ENCODE measurements at regions not wholly inside any gene's neighbourhood (a gene's known extent, or its start where the extent isn't known, plus 50 kb on each side); places are given as distances from the start of the nearest gene placed in this dataset.

DNA sequence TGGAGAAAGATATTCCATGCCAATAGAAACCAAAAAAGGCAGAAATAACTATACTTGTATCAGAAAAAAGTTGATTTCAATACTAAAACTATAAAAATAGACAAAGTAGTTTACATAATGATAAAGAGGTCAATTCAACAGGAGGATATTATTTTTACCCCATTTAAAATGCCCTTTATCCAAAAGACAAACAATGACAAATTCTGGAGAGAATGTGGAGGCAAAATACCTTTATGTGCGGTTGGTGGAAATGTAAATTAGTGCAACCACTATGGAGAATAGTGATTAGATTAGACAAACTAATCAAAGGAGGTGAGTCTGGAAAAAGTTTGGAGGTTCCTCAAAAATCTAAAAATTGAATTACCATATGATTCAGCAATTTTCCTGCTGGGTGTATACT lies 1262.3 kb downstream of the GRIK2 start:
- no peak for TF ChIP-seq CTCF (IDR thresholded peaks at IDR 0.05; ENCODE audit: borderline replicate concordance)
- no peak for DNase-seq
- intact Hi-C loops (cut with micrococcal nuclease): no loop called here
- H3K36me3 ChIP-seq: no peaks in the 10 kb centered on the region
- H3K27ac ChIP-seq (replicated peaks): no peak overlapping the region
- H3K9me3 ChIP-seq (replicated peaks): peaks cover 37% of the 10 kb centered on the region
- no peaks in the 10 kb centered on the region for H3K27me3 ChIP-seq (ENCODE audit: low read depth)
- H3K4me1 ChIP-seq: no peaks in the 10 kb centered on the region
- H3K4me3 ChIP-seq: no peak overlapping the region

DNA sequence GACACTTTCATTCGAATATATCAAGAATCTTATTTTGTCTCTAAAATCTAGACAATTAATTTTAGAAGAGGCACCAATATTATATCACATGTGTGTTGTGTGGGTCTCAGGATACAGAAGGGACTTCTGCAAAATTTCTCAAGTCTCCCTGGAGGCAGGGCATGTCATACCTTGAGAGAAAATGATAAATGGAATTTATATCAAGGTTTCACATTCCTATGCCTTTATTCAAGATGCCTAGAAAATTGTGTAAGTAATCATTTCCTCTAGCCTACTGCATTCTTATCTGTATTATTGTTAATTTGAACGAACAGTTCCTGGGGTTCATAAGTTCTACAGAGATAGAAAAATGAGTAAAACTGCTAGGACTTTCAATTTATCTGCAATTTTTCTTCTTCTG lies 1247.9 kb downstream of the GRIK2 start:
- intact Hi-C loops (cut with micrococcal nuclease): no loop called here
- Histone ChIP-seq H3K4me3 (no peak overlapping the region), H3K4me1 (no peaks in the 10 kb centered on the region), H3K36me3 (no peaks in the 10 kb centered on the region), H3K27ac (replicated peaks) (no peak overlapping the region), H3K27me3 (ENCODE audit: low read depth) (no peaks in the 10 kb centered on the region), H3K9me3 (replicated peaks) (peaks cover 19% of the 10 kb centered on the region)
- DNase-seq: no peak
- no peak for TF ChIP-seq CTCF (IDR thresholded peaks at IDR 0.05; ENCODE audit: borderline replicate concordance)

DNA sequence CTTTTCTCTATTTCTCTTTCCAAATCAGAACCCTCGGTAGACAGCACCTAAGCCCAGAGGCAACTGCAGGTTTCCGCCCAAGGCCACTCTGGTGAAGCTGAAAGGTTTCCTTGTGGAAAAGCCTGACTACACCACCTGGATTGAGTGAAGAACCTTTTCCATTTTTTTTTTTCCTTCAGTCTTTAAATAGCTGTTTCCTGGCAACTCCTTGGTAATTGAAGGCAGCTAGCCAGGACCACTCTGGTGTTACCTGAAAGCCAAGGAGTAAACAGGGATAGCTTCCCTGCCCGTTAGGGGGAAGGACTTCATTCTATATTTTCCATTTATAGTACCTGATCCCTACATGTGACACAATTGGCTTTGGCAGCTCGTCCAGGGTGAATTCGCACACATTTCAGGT lies 1238.4 kb downstream of the GRIK2 start:
- DNase-seq: no peak
- intact Hi-C loops (cut with micrococcal nuclease): no loop called here
- Histone ChIP-seq H3K27me3 (ENCODE audit: low read depth) (no peaks in the 10 kb centered on the region), H3K4me3 (no peak overlapping the region), H3K4me1 (no peaks in the 10 kb centered on the region), H3K27ac (replicated peaks) (no peak overlapping the region), H3K9me3 (replicated peaks) (peaks cover 13% of the 10 kb centered on the region), H3K36me3 (no peaks in the 10 kb centered on the region)
- TF ChIP-seq CTCF (IDR thresholded peaks at IDR 0.05; ENCODE audit: borderline replicate concordance): no peak

DNA sequence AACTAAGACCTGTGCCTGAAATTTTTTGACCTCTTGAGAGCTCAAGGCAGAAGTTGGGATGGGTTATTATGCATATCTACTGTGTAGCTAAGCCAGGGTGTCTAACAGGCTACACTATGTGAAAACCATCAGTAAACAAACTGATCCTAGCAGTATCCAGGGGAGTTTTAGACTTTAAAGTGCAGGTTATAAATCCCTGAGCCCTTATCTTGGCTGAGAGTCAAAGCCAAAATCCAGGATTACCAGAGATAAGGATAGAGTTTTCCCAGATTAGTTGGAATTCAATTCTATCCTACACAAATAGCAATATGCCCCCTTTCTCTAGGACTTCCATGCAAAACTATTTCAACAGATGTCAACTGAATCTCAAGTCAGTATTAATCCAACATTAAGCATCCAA lies 1229.7 kb downstream of the GRIK2 start:
- TF ChIP-seq CTCF (IDR thresholded peaks at IDR 0.05; ENCODE audit: borderline replicate concordance): no peak
- Histone ChIP-seq H3K4me1 (no peaks in the 10 kb centered on the region), H3K27me3 (ENCODE audit: low read depth) (no peaks in the 10 kb centered on the region), H3K4me3 (no peak overlapping the region), H3K9me3 (replicated peaks) (no peaks in the 10 kb centered on the region), H3K27ac (replicated peaks) (no peak overlapping the region), H3K36me3 (no peaks in the 10 kb centered on the region)
- intact Hi-C loops (cut with micrococcal nuclease): no loop called here
- no peak for DNase-seq

DNA sequence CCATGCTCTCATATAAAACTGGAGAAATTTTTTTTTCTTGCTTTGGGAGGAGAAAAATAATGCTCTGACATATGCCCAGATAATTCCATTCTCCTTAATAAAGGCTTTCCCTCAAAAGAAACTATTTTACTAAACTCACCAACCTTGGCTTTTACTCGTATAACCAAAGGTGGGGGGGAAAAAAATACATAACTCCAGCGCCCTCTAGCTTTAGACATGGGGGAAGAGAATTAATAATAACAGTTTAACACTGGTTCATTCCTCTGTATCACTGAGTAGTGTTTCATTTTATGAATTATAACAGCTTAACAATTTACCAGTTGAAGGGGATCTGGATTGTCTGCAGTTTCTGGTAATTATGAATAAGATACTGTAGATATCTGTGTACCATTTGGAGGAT lies 1226.1 kb downstream of the GRIK2 start:
- Histone ChIP-seq H3K4me1 (no peaks in the 10 kb centered on the region), H3K36me3 (no peaks in the 10 kb centered on the region), H3K4me3 (no peak overlapping the region), H3K27me3 (ENCODE audit: low read depth) (no peaks in the 10 kb centered on the region), H3K9me3 (replicated peaks) (no peaks in the 10 kb centered on the region), H3K27ac (replicated peaks) (no peak overlapping the region)
- no peak for DNase-seq
- peak; percentile 44 for TF ChIP-seq CTCF (IDR thresholded peaks at IDR 0.05; ENCODE audit: borderline replicate concordance)
- intact Hi-C loops (cut with micrococcal nuclease): no loop called here

DNA sequence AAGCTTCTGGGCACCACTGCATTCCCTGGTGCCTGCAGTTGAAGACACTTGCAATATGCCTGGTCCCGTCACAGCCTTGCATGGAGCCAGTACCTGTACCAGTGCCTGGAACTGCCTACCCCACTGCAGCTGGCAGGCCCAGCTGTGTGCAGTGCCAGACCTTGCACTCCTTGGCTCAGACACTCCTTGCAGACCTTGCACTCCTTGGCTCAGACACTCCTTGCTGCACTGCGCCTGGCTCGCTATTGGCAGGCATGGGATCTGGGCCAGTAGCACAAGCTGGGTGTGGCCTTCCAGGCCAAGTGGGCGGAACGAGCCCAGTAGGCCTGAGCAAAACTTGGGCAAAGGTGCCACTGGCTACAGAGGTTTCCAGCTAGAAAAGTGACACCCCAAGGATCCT lies 1189.1 kb downstream of the GRIK2 start:
- no peak for TF ChIP-seq CTCF (IDR thresholded peaks at IDR 0.05; ENCODE audit: borderline replicate concordance)
- intact Hi-C loops (cut with micrococcal nuclease): no loop called here
- no peak for DNase-seq

More for the DNA sequence above, 1189.1 kb downstream of the GRIK2 start:
- Histone ChIP-seq H3K4me3 (no peak overlapping the region), H3K36me3 (no peaks in the 10 kb centered on the region), H3K9me3 (replicated peaks) (peaks cover 20% of the 10 kb centered on the region), H3K27me3 (ENCODE audit: low read depth) (no peaks in the 10 kb centered on the region), H3K4me1 (no peaks in the 10 kb centered on the region), H3K27ac (replicated peaks) (no peak overlapping the region)

Measured in left ventricle myocardium inferior (tissue), 1 donor.